GM12873 (cell line): ENCODE measurements at regions not wholly inside any gene's neighbourhood (a gene's known extent, or its start where the extent isn't known, plus 50 kb on each side); places are given as distances from the start of the nearest gene placed in this dataset.

Experiments used
- TF ChIP-seq, protein P1 (sequence below): IDR thresholded peaks from 2 replicates; pipeline ENCODE4 v1.5.1; 2012; ENCODE audit warnings: low read depth, mild to moderate bottlenecking, moderate library complexity, low read length, control low read depth; ENCODE audit not compliant: insufficient read depth; ENCODE audit errors: missing control alignments

DNA sequence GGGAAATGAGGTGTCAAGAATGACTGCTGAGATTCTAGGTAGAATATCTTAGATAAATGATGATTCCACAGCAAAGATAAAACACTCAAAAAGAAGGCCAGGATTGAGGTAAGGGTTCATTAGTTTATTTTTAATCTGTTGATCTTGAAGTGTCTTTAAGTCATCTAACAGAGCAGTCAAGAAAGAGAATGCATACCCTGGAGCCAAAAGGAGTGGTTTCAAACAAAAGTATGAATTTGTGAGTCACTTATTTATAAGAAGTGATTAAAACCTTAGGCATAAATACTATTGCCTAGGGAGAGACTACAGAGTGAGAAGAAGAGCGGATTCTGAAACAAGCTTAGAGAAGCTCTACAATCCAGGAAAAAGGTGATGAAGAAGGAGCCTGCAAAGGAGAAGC, 541.0 kb downstream of the DTWD2 start:
- TF ChIP-seq, protein P1, sequence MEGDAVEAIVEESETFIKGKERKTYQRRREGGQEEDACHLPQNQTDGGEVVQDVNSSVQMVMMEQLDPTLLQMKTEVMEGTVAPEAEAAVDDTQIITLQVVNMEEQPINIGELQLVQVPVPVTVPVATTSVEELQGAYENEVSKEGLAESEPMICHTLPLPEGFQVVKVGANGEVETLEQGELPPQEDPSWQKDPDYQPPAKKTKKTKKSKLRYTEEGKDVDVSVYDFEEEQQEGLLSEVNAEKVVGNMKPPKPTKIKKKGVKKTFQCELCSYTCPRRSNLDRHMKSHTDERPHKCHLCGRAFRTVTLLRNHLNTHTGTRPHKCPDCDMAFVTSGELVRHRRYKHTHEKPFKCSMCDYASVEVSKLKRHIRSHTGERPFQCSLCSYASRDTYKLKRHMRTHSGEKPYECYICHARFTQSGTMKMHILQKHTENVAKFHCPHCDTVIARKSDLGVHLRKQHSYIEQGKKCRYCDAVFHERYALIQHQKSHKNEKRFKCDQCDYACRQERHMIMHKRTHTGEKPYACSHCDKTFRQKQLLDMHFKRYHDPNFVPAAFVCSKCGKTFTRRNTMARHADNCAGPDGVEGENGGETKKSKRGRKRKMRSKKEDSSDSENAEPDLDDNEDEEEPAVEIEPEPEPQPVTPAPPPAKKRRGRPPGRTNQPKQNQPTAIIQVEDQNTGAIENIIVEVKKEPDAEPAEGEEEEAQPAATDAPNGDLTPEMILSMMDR = no peak

DNA sequence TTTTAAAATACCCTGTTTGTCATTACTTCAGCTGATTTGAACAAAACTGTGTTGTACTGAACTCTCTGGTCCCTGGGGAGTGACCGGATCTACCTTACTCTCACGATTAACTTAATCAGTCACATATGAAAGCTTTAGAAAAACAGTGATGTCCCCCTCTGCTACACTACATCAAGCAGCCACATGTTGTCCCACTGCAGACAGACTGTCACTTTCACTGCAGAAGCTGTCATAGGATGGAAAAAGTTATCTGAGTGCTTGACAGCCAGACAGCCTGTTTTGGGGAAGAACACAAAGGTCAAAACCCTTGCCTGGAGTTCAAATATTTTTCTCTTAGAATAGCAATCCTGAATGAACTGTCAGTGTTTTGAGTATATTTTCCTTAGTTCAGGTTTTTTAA, 546.4 kb downstream of the DTWD2 start:
- TF ChIP-seq, protein P1 = no peak

DNA sequence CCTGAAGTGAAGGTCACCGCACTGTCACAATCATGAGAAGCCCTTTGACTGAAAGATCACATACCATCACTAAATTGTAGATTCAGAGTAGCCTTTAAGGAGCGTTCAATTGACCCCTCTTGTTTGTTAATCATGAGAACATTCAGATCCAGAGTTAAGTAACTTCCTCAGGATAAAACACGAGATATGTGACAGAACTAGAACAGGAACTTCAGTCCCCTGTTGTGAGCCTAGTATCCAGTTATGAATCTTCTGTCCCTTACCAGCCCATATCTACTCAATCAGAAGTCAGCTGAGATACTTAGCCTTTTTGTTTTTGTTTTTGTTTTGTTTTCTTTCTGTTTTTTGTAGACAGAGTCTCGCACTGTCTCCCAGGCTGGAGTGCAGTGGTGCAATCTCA, 547.3 kb downstream of the DTWD2 start:
- TF ChIP-seq, protein P1 = no peak

DNA sequence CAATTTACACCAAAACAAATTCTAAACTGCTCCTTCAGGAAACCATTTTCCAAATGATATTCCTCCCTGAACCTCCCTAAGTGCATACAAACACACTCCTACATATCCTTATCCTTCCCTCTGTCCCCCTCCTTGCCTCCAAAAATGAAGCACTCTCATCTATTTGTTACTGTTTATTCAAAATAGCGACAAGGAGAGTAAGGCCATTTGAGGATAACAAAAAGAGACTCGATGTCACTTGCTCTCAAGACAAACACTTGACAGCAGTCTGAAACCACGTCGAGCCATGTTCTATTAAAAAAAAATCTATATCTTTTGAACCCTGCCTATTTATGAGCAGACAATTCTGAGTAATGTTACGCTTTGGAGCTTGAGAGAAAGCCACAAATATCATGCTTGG, 547.9 kb downstream of the DTWD2 start:
- TF ChIP-seq, protein P1 = no peak

DNA sequence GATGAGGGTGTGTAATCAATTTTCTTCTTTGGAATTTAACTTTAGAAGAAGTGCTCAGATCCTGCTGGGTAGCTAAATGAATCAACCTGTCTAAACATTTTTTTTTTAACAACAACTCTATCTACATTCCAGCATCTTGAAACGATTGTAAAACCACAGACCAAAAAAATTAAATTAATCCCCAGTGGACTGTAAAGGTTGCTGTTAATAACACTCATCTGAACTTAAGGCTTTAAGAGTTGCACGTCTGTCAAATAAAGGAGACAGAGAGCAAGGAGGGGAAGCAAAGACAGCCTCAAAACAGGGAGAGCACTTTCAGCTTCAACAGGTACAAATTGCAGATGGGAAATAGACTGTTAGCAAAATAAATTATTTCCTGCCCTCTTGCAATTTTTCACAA, 548.5 kb downstream of the DTWD2 start:
- TF ChIP-seq, protein P1 = no peak

DNA sequence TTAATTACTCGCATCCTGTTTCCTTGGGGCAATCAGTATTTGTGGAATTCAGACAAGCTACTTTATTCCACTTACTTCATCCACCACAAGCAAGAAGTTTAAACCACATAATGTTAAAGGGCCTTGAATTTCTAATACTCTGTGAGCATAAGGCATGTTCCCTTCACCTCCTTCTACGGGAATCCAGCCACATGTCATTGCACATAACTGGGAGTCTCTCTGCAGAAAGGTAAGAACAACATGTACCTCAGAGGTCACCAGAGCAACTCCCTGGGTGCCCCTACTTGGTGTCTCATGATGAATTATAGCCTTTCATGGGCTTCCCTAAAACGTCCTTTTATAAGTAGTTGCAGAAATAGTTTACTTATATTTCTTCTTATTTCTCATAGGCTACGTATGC, 553.2 kb downstream of the DTWD2 start:
- TF ChIP-seq, protein P1 = no peak

DNA sequence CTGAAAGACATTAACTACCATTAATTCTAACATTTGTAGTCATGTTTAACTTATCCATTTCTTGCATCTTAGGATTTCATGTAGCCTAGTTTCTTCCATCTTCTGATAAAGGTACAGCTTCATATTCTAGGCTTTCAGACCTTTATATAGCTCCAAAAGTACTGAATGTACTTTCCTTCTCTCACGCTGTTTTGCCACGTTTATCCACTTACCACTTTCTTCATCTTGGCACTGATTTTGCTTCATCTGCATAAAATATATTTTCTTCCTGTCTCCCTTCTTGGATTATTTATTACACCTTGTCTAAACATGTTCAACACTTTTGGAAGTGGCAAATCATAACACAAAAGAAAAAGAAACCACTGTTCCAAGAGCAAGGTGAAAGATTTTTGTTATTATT, 553.8 kb downstream of the DTWD2 start:
- TF ChIP-seq, protein P1 = no peak
